Activated T-cell treated with anti-CD3 and anti-CD28 coated beads for 1 hour (primary cell): ENCODE measurements at regions not wholly inside any gene's neighbourhood (a gene's known extent, or its start where the extent isn't known, plus 50 kb on each side); places are given as distances from the start of the nearest gene placed in this dataset.

ENCODE experiments used
- DNase-seq: peaks from one replicate; pipeline ENCODE4 v3.0.0-alpha.2; 2020; ENCODE audit warnings: low read depth

GRCh38 chr1:228894442-228894989 lies 159.2 kb downstream of the RHOU start:
- DNase-seq, result no peak

GRCh38 chr1:228897901-228898300 lies 162.6 kb downstream of the RHOU start:
- DNase-seq, result no peak

GRCh38 chr1:228898582-228898992 lies 163.3 kb downstream of the RHOU start:
- DNase-seq, result no peak

- no peak for DNase-seq
Measured at GRCh38 chr1:228899421-228899956, 164.2 kb downstream of the RHOU start.

- DNase-seq, result no peak
Measured at GRCh38 chr1:228900099-228900885, 165.0 kb downstream of the RHOU start.

GRCh38 chr1:228900886-228901392 lies 165.7 kb downstream of the RHOU start:
- no peak for DNase-seq

GRCh38 chr1:228901936-228902681 lies 166.8 kb downstream of the RHOU start:
- DNase-seq, result no peak

- DNase-seq, result no peak
Measured at GRCh38 chr1:228902781-228903433, 167.6 kb downstream of the RHOU start.

GRCh38 chr1:228903434-228904071 lies 168.3 kb downstream of the RHOU start:
- DNase-seq, result no peak

- DNase-seq, result no peak
Measured at GRCh38 chr1:228904222-228904621, 168.9 kb downstream of the RHOU start.

- no peak for DNase-seq
Measured at GRCh38 chr1:228905701-228906101, 170.4 kb downstream of the RHOU start.

GRCh38 chr1:228906223-228906860 lies 171.1 kb downstream of the RHOU start:
- DNase-seq, result no peak

- no peak for DNase-seq
Measured at GRCh38 chr1:228911225-228912210, 176.2 kb downstream of the RHOU start.

- DNase-seq, result no peak
Measured at GRCh38 chr1:228913626-228914414, 178.5 kb downstream of the RHOU start.

GRCh38 chr1:228914700-228915099 lies 179.4 kb downstream of the RHOU start:
- DNase-seq, result no peak

GRCh38 chr1:228917342-228917741 lies 182.1 kb downstream of the RHOU start:
- no peak for DNase-seq

- DNase-seq, result no peak
Measured at GRCh38 chr1:228917755-228918154, 182.5 kb downstream of the RHOU start.

- no peak for DNase-seq
Measured at GRCh38 chr1:228918335-228918734, 183.1 kb downstream of the RHOU start.

GRCh38 chr1:228919914-228920313 lies 184.6 kb downstream of the RHOU start:
- DNase-seq, result no peak
